PC-3 (cell line): ENCODE measurements at regions not wholly inside any gene's neighbourhood (a gene's known extent, or its start where the extent isn't known, plus 50 kb on each side); places are given as distances from the start of the nearest gene placed in this dataset.

Experiments used
- ATAC-seq: fragments of 200-7000 bp; cut with Tn5 transposase; 2 replicates; pipeline ENCODE4 v1.9.1; 2020; ENCODE audit warnings: mild to moderate bottlenecking, moderate library complexity
- BruUV-seq: library from RNA; stranded (reverse); fragments of 400-500 nt; replicated peaks from 2 replicates; lab custom pipeline; 2021; lab: Mats Ljungman, UMichigan
- CTCF ChIA-PET: fragments of 300-600 bp; sonication (Branson Sonifier 250); formaldehyde crosslinking; loops from one replicate; lab custom pipeline; 2022; ENCODE audit warnings: antibody characterized with exemption; lab: Charles Lee
- POLR2A ChIA-PET: fragments of 300-600 bp; sonication (Branson Sonifier 250); formaldehyde crosslinking; loops from one replicate; lab custom pipeline; 2022; ENCODE audit warnings: antibody characterized with exemption; ENCODE audit not compliant: unreplicated experiment; lab: Charles Lee
- DNase-seq: peaks from one replicate; pipeline ENCODE4 v3.0.0-alpha.2; 2015
- H2AFZ ChIP-seq: fragments of 300-600 bp; sonication (generic); 2 replicates; pipeline ENCODE4 v1.6.0; 2016; ENCODE audit warnings: antibody characterized with exemption, low read length
- H3F3A ChIP-seq: fragments of 300-600 bp; sonication (generic); one replicate; pipeline ENCODE4 v1.6.0; 2017; ENCODE audit warnings: antibody characterized with exemption, low read length, control low read depth, mild to moderate bottlenecking; ENCODE audit not compliant: unreplicated experiment
- H3K27ac ChIP-seq: fragments of 300-600 bp; sonication (generic); 2 replicates; pipeline ENCODE4 v1.5.1; 2016; ENCODE audit warnings: mild to moderate bottlenecking, low read length
- H3K27me3 ChIP-seq: fragments of 300-600 bp; sonication (generic); 2 replicates; pipeline ENCODE4 v1.6.1; 2016; ENCODE audit warnings: low read length, mixed read lengths
- H3K36me3 ChIP-seq: fragments of 300-600 bp; sonication (generic); 2 replicates; pipeline ENCODE4 v1.6.1; 2016; ENCODE audit warnings: low read depth, mixed run types, low read length, mixed read lengths
- H3K4me1 ChIP-seq: fragments of 300-600 bp; sonication (generic); 2 replicates; pipeline ENCODE4 v1.5.1; 2016; ENCODE audit warnings: low read length; ENCODE audit not compliant: insufficient read depth
- H3K4me2 ChIP-seq: fragments of 300-600 bp; sonication (generic); 2 replicates; pipeline ENCODE4 v1.6.0; 2016; ENCODE audit warnings: low read length
- H3K4me3 ChIP-seq: fragments of 300-600 bp; sonication (generic); 2 replicates; pipeline ENCODE4 v1.5.1; 2016; ENCODE audit warnings: mild to moderate bottlenecking, low read length, mixed read lengths
- H3K79me2 ChIP-seq: fragments of 300-600 bp; sonication (generic); 2 replicates; pipeline ENCODE4 v1.6.1; 2017; ENCODE audit warnings: low read length, mixed read lengths
- H3K9ac ChIP-seq: fragments of 300-600 bp; sonication (generic); 2 replicates; pipeline ENCODE4 v1.6.0; 2016; ENCODE audit warnings: mild to moderate bottlenecking, low read length
- H3K9me2 ChIP-seq: fragments of 300-600 bp; sonication (generic); replicated peaks from 2 replicates; pipeline ENCODE4 v1.6.1; 2016; ENCODE audit warnings: mixed run types, low read length, mixed read lengths
- H3K9me3 ChIP-seq: fragments of 300-600 bp; sonication (generic); 2 replicates; pipeline ENCODE4 v1.6.1; 2016; ENCODE audit warnings: low read length, mixed read lengths
- H4K20me1 ChIP-seq: fragments of 300-600 bp; sonication (generic); 2 replicates; pipeline ENCODE4 v1.6.1; 2016; ENCODE audit warnings: low read length, mixed read lengths
- EZH2 ChIP-seq: fragments of 300-600 bp; sonication (generic); IDR thresholded peaks from one replicate; pipeline ENCODE4 v1.6.1; 2017; ENCODE audit warnings: antibody characterized with exemption, mild to moderate bottlenecking, low read length; ENCODE audit not compliant: unreplicated experiment
- EZH2phosphoT487 ChIP-seq: fragments of 300-600 bp; sonication (generic); IDR thresholded peaks from 2 replicates; pipeline ENCODE4 v1.6.1; 2018; ENCODE audit warnings: mild to moderate bottlenecking, antibody characterized with exemption, low read length, borderline replicate concordance
- intact Hi-C: fragments of 100-400 bp; cut with micrococcal nuclease; formaldehyde crosslinking; loops from 2 replicates; pipeline ENCODE4 v1.9.0; 2023
- TF ChIP-seq, protein P1 (sequence below): fragments of 300-600 bp; sonication (generic); conservative IDR thresholded peaks from 2 replicates; pipeline ENCODE4 v1.5.1; 2017; ENCODE audit warnings: antibody characterized with exemption, low read depth, mild to moderate bottlenecking, low read length

DNA sequence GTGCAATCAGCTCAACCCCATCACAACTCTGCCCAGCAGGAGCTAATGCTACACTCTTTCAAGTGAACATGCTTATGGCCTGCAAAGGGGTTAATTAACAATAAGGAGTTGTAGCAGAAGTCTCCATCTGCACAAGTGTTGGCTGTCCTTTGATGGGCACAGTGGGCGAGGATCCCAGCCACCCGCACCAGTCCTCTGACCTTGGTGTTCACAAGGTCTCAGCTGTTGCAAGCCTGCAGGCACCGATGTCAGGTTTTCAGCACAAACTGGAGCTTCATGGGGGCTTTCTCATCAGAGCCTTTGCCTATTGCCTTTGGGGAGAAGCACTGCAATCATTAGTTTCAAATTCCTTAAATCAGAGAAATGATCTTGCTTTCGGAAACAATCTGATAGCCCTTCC lies 60.9 kb upstream of the TMEM178A start:
- no TSS peak for BruUV-seq
- intact Hi-C loops, result no loop called here
- no peak overlapping the region for H3K9ac ChIP-seq
- H3K9me3 ChIP-seq, result no peaks in the 10 kb centered on the region
- H3K27ac ChIP-seq, result no peak overlapping the region
- no peaks in the 10 kb centered on the region for H4K20me1 ChIP-seq
- H3K4me1 ChIP-seq, result no peaks in the 10 kb centered on the region
- ATAC-seq (no peak), DNase-seq (no peak)
- H3K4me2 ChIP-seq, result no peak overlapping the region
- no peaks in the 10 kb centered on the region for H3K36me3 ChIP-seq
- no peaks in the 10 kb centered on the region for H3K27me3 ChIP-seq
- H3K79me2 ChIP-seq, result no peaks in the 10 kb centered on the region
- ChIA-PET CTCF (no interaction called here), POLR2A (no interaction called here)
- no peak overlapping the region for H2AFZ ChIP-seq
- no peaks in the 10 kb centered on the region for H3F3A ChIP-seq
- no peaks in the 10 kb centered on the region for H3K9me2 ChIP-seq
- H3K4me3 ChIP-seq, result no peak overlapping the region
- TF ChIP-seq EZH2, result no peak
- TF ChIP-seq, protein P1, sequence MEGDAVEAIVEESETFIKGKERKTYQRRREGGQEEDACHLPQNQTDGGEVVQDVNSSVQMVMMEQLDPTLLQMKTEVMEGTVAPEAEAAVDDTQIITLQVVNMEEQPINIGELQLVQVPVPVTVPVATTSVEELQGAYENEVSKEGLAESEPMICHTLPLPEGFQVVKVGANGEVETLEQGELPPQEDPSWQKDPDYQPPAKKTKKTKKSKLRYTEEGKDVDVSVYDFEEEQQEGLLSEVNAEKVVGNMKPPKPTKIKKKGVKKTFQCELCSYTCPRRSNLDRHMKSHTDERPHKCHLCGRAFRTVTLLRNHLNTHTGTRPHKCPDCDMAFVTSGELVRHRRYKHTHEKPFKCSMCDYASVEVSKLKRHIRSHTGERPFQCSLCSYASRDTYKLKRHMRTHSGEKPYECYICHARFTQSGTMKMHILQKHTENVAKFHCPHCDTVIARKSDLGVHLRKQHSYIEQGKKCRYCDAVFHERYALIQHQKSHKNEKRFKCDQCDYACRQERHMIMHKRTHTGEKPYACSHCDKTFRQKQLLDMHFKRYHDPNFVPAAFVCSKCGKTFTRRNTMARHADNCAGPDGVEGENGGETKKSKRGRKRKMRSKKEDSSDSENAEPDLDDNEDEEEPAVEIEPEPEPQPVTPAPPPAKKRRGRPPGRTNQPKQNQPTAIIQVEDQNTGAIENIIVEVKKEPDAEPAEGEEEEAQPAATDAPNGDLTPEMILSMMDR, result no peak
- TF ChIP-seq EZH2phosphoT487, result no peak

DNA sequence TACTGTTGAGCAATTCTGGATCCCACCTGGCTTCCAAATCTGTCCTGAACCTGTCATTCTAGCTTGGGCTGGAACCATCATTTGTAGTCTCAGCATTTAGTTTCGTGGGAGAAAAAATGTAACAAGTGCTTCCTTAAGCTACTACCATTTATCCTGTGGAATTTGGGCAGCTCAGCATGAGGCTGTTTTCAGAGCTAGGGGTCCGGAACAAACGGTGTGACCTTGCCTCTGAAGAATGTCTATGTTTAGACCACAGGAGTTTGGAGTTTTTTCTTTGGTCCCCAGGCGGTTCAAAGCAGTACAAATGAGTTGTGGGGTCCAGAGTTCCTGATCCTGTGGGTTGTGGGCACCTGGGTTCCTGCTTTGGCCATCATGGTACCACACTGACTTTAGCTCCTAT lies 59.1 kb upstream of the TMEM178A start:
- 0 out of 2 replicates have a peak overlapping the region, but pooled peaks have one; percentile 5 for H2AFZ ChIP-seq
- intact Hi-C loops, result no loop called here
- CTCF ChIA-PET, result no interaction called here
- DNase-seq (no peak), ATAC-seq (no peak)
- no peaks in the 10 kb centered on the region for H3K27me3 ChIP-seq
- H4K20me1 ChIP-seq, result no peaks in the 10 kb centered on the region
- no peak overlapping the region for H3K4me3 ChIP-seq
- H3K27ac ChIP-seq, result no peak overlapping the region
- no peaks in the 10 kb centered on the region for H3K9me2 ChIP-seq
- H3K36me3 ChIP-seq, result no peaks in the 10 kb centered on the region
- H3K4me2 ChIP-seq, result no peak overlapping the region
- H3K4me1 ChIP-seq, result no peaks in the 10 kb centered on the region
- H3K9ac ChIP-seq, result no peak overlapping the region
- BruUV-seq, result no TSS peak
- TF ChIP-seq EZH2, result no peak
- TF ChIP-seq EZH2phosphoT487, result no peak
- TF ChIP-seq, protein P1, result no peak
- H3F3A ChIP-seq, result no peaks in the 10 kb centered on the region
- H3K9me3 ChIP-seq, result no peaks in the 10 kb centered on the region
- H3K79me2 ChIP-seq, result no peaks in the 10 kb centered on the region
- POLR2A ChIA-PET, result no interaction called here

DNA sequence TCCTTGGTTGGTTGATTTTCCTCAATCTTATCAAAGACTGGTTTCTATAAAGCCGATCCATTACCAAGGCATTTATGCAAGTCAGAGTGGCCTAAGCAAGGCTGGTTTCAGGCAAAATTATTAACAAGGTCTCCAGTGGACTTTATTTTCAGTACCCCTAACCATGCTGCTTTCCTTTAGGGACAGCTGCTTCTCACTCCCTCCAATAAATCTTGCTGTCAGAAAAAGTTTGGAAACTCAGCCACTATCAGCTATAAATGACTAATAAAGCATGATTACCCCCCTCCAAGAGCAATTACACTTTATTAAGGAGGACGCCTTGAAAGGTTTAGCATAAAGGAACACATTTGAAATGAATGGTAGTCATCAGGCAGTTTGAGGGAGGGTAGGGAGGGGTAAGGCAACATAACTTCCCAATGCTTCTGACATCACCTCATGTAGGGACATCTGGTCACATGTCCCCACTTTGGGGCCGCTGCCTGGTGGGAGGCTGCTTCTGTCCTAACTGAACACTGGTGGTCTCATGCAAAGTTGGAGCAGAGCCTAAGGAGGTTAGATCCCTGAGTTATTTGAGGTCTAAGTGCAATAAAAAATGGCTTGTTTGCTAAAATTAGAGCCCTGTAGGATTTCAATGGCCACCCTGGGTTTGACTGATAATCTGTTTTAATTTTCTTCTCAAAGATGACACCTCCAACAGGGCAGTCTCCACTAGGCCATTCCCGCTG lies 58.0 kb upstream of the TMEM178A start:
- Histone ChIP-seq H3K79me2 (no peaks in the 10 kb centered on the region), H3K9ac (no peak overlapping the region), H2AFZ (no peak overlapping the region), H3K4me1 (no peaks in the 10 kb centered on the region), H3K27ac (no peak overlapping the region), H3K27me3 (no peaks in the 10 kb centered on the region), H3K9me2 (no peaks in the 10 kb centered on the region), H3K9me3 (no peaks in the 10 kb centered on the region), H3K36me3 (no peaks in the 10 kb centered on the region), H3K4me3 (no peak overlapping the region), H3K4me2 (no peak overlapping the region), H4K20me1 (no peaks in the 10 kb centered on the region), H3F3A (no peaks in the 10 kb centered on the region)
- no peak for ATAC-seq
- intact Hi-C loops, result no loop called here
- ChIA-PET CTCF (no interaction called here), POLR2A (no interaction called here)
- no peak for DNase-seq
- TF ChIP-seq EZH2, result no peak
- no peak for TF ChIP-seq EZH2phosphoT487
- TF ChIP-seq, protein P1, result no peak
- BruUV-seq, result no TSS peak
